SJCRH30 (cell line): ENCODE measurements at regions not wholly inside any gene's neighbourhood (a gene's known extent, or its start where the extent isn't known, plus 50 kb on each side); places are given as distances from the start of the nearest gene placed in this dataset.

Source experiments
- DNase-seq, 2 experiments: peaks; one replicate each; pipeline ENCODE4 v3.0.0-alpha.2; 2015 to 2020
- H3K27ac ChIP-seq: fragments of 250-450 bp; sonication (Bioruptor Pico); 2 replicates; pipeline ENCODE4 v1.5.1; 2020; ENCODE audit warnings: mild to moderate bottlenecking, moderate library complexity
- H3K27me3 ChIP-seq: fragments of 250-450 bp; sonication (Bioruptor Pico); 2 replicates; pipeline ENCODE4 v1.5.1; 2020; ENCODE audit warnings: mild to moderate bottlenecking, moderate library complexity
- H3K36me3 ChIP-seq: fragments of 250-450 bp; sonication (Bioruptor Pico); 2 replicates; pipeline ENCODE4 v1.5.1; 2020; ENCODE audit warnings: mild to moderate bottlenecking, moderate library complexity
- H3K4me1 ChIP-seq: fragments of 250-450 bp; sonication (Bioruptor Pico); 2 replicates; pipeline ENCODE4 v1.5.1; 2020; ENCODE audit warnings: mild to moderate bottlenecking, moderate library complexity
- H3K4me3 ChIP-seq: fragments of 250-450 bp; sonication (Bioruptor Pico); 2 replicates; pipeline ENCODE4 v1.5.1; 2020; ENCODE audit warnings: mild to moderate bottlenecking, moderate library complexity
- H3K9me3 ChIP-seq: fragments of 250-450 bp; sonication (Bioruptor Pico); replicated peaks from 2 replicates; pipeline ENCODE4 v1.5.1; 2020; ENCODE audit warnings: mild to moderate bottlenecking, moderate library complexity

GRCh38 chr6:134480593-134480992 is 162.7 kb upstream of the SGK1 start:
- no peak overlapping the region for H3K27ac ChIP-seq
- H3K4me1 ChIP-seq, result no peaks in the 10 kb centered on the region
- no peaks in the 10 kb centered on the region for H3K9me3 ChIP-seq
- no peaks in the 10 kb centered on the region for H3K36me3 ChIP-seq
- H3K27me3 ChIP-seq, result no peaks in the 10 kb centered on the region
- no peak for DNase-seq
- no peak overlapping the region for H3K4me3 ChIP-seq

- no peak for DNase-seq
- no peaks in the 10 kb centered on the region for H3K27me3 ChIP-seq
- no peaks in the 10 kb centered on the region for H3K36me3 ChIP-seq
- H3K4me1 ChIP-seq, result no peaks in the 10 kb centered on the region
- no peak overlapping the region for H3K4me3 ChIP-seq
- no peak overlapping the region for H3K27ac ChIP-seq
- no peaks in the 10 kb centered on the region for H3K9me3 ChIP-seq
Measured at GRCh38 chr6:134478764-134479399, 161.0 kb upstream of the SGK1 start.

GRCh38 chr6:134477991-134478635 is 160.2 kb upstream of the SGK1 start:
- Histone ChIP-seq H3K4me3 (no peak overlapping the region), H3K36me3 (no peaks in the 10 kb centered on the region), H3K27me3 (no peaks in the 10 kb centered on the region), H3K4me1 (no peaks in the 10 kb centered on the region), H3K9me3 (no peaks in the 10 kb centered on the region), H3K27ac (no peak overlapping the region)
- no peak for DNase-seq

- DNase-seq, result no peak
- H3K9me3 ChIP-seq, result no peaks in the 10 kb centered on the region
- H3K4me3 ChIP-seq, result no peak overlapping the region
Measured at GRCh38 chr6:134474955-134475354, 157.0 kb upstream of the SGK1 start.

GRCh38 chr6:134472661-134473060 is 154.7 kb upstream of the SGK1 start:
- Histone ChIP-seq H3K4me3 (no peak overlapping the region), H3K36me3 (no peaks in the 10 kb centered on the region), H3K4me1 (no peaks in the 10 kb centered on the region), H3K27ac (no peak overlapping the region), H3K9me3 (no peaks in the 10 kb centered on the region), H3K27me3 (no peaks in the 10 kb centered on the region)
- DNase-seq, result no peak

More at GRCh38 chr6:134474955-134475354, 157.0 kb upstream of the SGK1 start:
- Histone ChIP-seq H3K27me3 (no peaks in the 10 kb centered on the region), H3K4me1 (no peaks in the 10 kb centered on the region), H3K27ac (no peak overlapping the region), H3K36me3 (no peaks in the 10 kb centered on the region)

- Histone ChIP-seq H3K9me3 (no peaks in the 10 kb centered on the region), H3K27me3 (no peaks in the 10 kb centered on the region), H3K36me3 (no peaks in the 10 kb centered on the region), H3K27ac (no peak overlapping the region), H3K4me1 (no peaks in the 10 kb centered on the region), H3K4me3 (no peak overlapping the region)
- DNase-seq, result no peak
Measured at GRCh38 chr6:134472046-134472445, 154.1 kb upstream of the SGK1 start.

GRCh38 chr6:134470457-134470975 is 152.6 kb upstream of the SGK1 start:
- Histone ChIP-seq H3K36me3 (no peaks in the 10 kb centered on the region), H3K9me3 (no peaks in the 10 kb centered on the region), H3K4me1 (no peaks in the 10 kb centered on the region), H3K27me3 (no peaks in the 10 kb centered on the region), H3K27ac (no peak overlapping the region), H3K4me3 (no peak overlapping the region)
- DNase-seq, result no peak

GRCh38 chr6:134469702-134470456 is 152.0 kb upstream of the SGK1 start:
- Histone ChIP-seq H3K27me3 (no peaks in the 10 kb centered on the region), H3K4me3 (no peak overlapping the region), H3K9me3 (no peaks in the 10 kb centered on the region), H3K36me3 (no peaks in the 10 kb centered on the region), H3K27ac (no peak overlapping the region), H3K4me1 (no peaks in the 10 kb centered on the region)
- no peak for DNase-seq

- no peaks in the 10 kb centered on the region for H3K36me3 ChIP-seq
- no peaks in the 10 kb centered on the region for H3K9me3 ChIP-seq
- no peak overlapping the region for H3K4me3 ChIP-seq
- no peaks in the 10 kb centered on the region; the same call in 1 of the 2 replicates for H3K4me1 ChIP-seq
- DNase-seq, result no peak
- H3K27ac ChIP-seq, result no peak overlapping the region
- no peaks in the 10 kb centered on the region for H3K27me3 ChIP-seq
Measured at GRCh38 chr6:134468633-134469032, 150.7 kb upstream of the SGK1 start.

GRCh38 chr6:134467620-134468019 is 149.7 kb upstream of the SGK1 start:
- H3K4me1 ChIP-seq, result no peaks in the 10 kb centered on the region; the same call in 1 of the 2 replicates
- H3K36me3 ChIP-seq, result no peaks in the 10 kb centered on the region
- no peak overlapping the region for H3K4me3 ChIP-seq

GRCh38 chr6:134466771-134467525 is 149.0 kb upstream of the SGK1 start:
- no peak for DNase-seq
- Histone ChIP-seq H3K36me3 (no peaks in the 10 kb centered on the region), H3K27me3 (no peaks in the 10 kb centered on the region), H3K9me3 (no peaks in the 10 kb centered on the region), H3K4me1 (no peaks in the 10 kb centered on the region; the same call in 1 of the 2 replicates), H3K4me3 (no peak overlapping the region), H3K27ac (no peak overlapping the region)

More at GRCh38 chr6:134467620-134468019, 149.7 kb upstream of the SGK1 start:
- Histone ChIP-seq H3K9me3 (no peaks in the 10 kb centered on the region), H3K27me3 (no peaks in the 10 kb centered on the region), H3K27ac (no peak overlapping the region)
- DNase-seq, result no peak

- no peaks in the 10 kb centered on the region for H3K27me3 ChIP-seq
- H3K4me1 ChIP-seq, result no peaks in the 10 kb centered on the region; the same call in 1 of the 2 replicates
- H3K9me3 ChIP-seq, result no peaks in the 10 kb centered on the region
- DNase-seq, result peak; percentile 49 to 74
- H3K36me3 ChIP-seq, result no peaks in the 10 kb centered on the region
- no peak overlapping the region for H3K27ac ChIP-seq
- H3K4me3 ChIP-seq, result no peak overlapping the region
Measured at GRCh38 chr6:134464690-134465411, 146.9 kb upstream of the SGK1 start.

GRCh38 chr6:134458857-134459657 is 141.1 kb upstream of the SGK1 start:
- Histone ChIP-seq H3K4me3 (no peak overlapping the region), H3K27me3 (no peaks in the 10 kb centered on the region; the same call in 1 of the 2 replicates), H3K9me3 (no peaks in the 10 kb centered on the region), H3K4me1 (no peaks in the 10 kb centered on the region; the same call in 1 of the 2 replicates), H3K36me3 (no peaks in the 10 kb centered on the region), H3K27ac (no peak overlapping the region)
- no peak for DNase-seq
